Kidney tubule cell (primary cell): ENCODE measurements at regions not wholly inside any gene's neighbourhood (a gene's known extent, or its start where the extent isn't known, plus 50 kb on each side); places are given as distances from the start of the nearest gene placed in this dataset.

Experiments
- DNase-seq: peaks from one replicate; pipeline ENCODE4 v3.0.0-alpha.2; 2018; ENCODE audit warnings: low spot score

- DNase-seq = no peak
These were observed 316.8 kb upstream of the POU3F3 start for GRCh38 chr2:104537116-104537515.

DNA sequence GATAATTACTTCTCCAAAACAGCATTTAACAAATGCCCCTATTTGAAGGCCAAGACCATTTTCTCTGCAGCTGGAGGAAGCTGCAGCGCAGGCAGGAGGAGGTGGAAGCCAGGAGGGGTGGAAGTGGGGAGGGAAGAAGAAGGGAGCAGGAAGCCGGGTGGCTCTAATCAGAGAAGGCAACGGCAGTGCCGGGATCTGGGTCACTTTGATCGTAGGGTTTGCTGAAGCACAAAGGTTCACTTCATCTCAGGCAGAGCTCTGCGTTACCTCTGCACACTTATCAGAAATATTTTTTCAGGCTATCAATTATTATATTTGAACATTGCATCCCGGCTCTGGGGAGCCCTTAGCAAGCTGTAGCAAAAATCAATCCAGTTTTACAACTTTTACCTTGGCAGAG is 315.8 kb upstream of the POU3F3 start:
- no peak for DNase-seq

DNA sequence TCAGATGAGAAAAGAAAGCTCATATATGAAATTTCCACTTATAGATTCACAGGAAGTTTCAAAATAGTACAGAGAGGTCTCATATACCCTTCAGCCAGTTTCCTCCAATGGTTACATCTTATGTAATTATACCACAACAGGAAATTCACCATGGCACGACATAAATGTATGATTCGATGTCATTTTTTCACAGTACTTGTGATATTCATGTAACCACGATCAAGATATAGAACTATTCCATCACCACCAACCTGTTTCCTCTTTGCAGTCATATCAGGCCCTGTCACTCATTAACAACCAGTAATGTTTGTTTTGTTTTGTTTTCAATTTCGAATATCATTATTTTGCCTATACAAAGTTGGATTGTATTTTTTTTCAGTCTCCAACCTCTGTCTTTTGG is 314.3 kb upstream of the POU3F3 start:
- DNase-seq = no peak

GRCh38 chr2:104545055-104545454 is 308.9 kb upstream of the POU3F3 start:
- DNase-seq = no peak

DNA sequence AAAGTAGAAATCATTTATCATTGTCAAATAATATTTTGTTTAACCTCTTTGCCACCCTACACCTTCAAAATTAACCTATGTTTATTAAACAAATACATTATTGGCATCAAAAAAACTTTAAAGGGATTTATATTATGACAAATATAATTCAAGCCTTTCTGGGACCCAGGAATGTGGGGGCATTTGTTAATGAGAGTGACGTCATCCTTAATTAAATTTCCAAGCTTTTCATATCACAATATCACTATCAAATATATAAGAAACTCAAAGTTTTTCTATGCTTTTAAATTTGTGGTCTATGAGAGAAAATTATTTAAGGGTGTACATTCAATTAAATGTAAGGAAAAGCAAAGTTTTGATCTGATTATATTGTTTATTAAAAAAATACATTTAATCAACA is 307.4 kb upstream of the POU3F3 start:
- DNase-seq = no peak

- DNase-seq = no peak
These were observed 306.7 kb upstream of the POU3F3 start for GRCh38 chr2:104547221-104547620.

DNA sequence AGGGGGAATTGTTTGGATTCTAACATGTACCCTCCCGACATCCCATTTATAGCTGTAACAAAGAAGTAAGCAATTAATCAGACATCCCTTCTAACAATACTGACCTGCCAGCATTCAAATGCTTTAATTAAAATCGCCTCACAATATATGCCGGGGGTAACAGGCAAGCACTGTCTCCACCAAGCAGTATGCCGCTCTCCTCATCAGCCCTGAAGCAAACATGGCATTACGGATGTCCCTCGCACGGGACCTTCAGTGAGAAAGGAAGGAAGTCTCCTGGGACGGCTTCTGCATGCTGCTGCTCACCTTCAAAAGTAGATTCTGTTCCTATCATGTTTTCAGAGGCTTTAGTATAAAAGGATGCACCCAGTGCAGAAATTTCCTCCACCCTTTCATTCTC is 292.7 kb upstream of the POU3F3 start:
- no peak for DNase-seq

- DNase-seq = no peak
These were observed 291.4 kb upstream of the POU3F3 start for GRCh38 chr2:104562537-104562936.

GRCh38 chr2:104563398-104563996 is 290.4 kb upstream of the POU3F3 start:
- DNase-seq = no peak

DNA sequence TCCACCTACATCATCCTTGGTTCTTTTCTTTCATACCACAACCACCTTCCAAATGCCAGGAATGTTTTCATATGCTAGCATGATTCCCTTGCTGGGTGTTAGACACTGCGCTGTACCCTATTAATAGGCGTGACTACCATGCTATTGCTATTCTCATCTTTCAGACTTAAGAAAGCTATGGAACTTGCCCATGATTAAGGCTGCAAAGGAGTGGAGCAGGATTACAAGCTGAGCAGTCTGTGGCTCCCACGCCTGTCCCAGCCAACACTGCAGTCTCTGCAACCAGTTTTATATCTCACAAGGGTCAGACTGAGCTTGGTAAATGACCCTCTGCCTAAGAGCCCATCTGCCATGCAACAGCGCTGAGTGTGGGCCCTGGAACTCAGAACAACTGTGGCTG is 285.7 kb upstream of the POU3F3 start:
- DNase-seq = no peak

DNA sequence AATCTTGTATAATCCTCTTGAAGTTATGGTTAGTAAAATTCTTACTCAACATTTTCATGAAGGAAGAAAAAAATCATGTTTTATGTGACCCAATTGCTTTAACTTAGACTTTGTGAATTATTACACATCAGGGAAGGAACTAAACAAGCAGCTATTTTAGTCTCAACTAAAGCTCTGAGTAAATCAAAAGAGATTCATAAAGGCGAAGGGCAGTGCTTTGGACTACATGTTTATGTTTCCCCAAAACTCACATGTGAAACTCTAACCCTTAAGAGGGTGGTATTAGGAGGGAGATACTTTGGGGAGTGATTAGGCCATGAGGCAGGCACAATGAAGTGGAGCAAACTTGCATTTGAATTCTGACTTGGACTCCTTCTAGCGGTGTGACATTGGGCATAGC is 283.7 kb upstream of the POU3F3 start:
- no peak for DNase-seq

- DNase-seq = no peak
These were observed 281.1 kb upstream of the POU3F3 start for GRCh38 chr2:104572834-104573233.

DNA sequence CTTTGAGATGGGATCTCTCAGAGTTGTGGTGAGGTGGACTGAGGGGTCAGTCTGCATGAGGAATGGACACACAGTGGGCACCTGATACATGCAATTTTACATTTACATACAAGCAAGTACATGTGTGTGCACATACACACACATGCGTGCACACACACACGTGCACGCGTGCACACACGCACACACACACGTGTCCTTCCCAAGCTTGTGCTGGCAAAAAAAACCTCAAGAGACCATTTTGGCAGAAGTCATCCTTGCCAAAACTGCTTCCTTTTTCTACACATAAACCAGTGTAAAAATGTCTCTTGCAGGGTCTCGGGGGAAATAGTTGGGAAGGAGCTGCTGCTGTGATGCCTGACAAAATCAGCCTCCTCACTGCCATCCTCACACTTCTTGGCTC is 279.5 kb upstream of the POU3F3 start:
- DNase-seq = no peak

DNA sequence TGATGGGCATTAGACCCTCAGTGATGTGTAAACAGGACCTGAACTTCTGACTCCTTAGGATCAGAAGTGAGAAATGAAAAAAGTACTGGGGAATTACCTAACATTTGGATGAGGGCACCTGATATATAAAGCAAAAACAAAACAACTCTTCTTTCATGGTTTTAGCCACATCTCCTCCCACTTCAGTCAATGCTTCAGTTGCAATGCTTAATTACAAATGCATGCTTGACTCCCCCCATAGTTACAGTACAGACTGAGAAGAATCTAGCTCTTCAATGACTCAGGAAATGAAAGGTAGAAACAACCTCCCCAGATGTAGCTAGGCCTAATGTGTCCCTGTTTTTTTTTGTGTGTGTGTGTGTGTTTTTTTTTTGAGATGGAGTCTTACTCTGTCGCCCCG is 276.8 kb upstream of the POU3F3 start:
- no peak for DNase-seq

- no peak for DNase-seq
These were observed 271.4 kb upstream of the POU3F3 start for GRCh38 chr2:104582471-104582870.

- no peak for DNase-seq
These were observed 270.1 kb upstream of the POU3F3 start for GRCh38 chr2:104583811-104584210.

DNA sequence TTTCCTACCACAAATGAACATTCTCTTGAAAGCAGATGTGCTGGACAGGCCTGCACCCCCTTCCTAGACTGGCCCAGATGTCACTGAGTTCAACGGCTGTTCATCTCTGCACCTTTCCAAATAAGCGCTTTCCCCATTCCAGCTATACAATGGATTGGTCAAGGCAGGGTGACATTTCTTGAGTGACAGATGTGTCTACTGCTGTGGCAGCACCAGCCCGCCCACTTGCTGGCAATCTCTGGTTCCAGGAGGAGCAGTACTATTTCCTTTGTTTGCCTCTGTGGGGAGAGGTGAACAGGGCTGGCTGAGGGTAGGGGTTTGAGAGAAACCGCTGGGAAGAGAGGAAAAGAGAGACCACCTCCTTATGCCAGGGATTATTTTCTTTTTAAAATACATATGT is 269.5 kb upstream of the POU3F3 start:
- DNase-seq = no peak

DNA sequence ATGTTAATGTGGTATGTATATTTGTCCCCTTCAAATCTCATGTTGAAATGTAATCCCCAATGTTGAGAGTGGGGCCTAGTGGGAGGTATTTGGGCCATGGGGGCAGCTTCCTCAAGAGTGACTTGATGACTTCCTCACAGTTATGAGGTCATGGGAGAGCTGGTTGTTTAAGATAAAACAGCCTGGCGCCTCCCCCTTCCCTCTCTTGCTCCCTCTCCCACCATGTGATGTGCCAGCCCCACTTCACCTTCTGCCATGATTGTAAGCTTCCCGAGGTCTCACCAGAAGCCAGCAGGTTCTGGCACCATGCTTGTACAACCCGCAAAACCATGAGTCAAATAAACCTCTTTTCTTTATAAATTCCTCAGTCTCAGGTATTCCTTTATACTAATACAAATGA is 258.3 kb upstream of the POU3F3 start:
- no peak for DNase-seq

GRCh38 chr2:104597942-104598341 is 256.0 kb upstream of the POU3F3 start:
- DNase-seq = peak; percentile 21

DNA sequence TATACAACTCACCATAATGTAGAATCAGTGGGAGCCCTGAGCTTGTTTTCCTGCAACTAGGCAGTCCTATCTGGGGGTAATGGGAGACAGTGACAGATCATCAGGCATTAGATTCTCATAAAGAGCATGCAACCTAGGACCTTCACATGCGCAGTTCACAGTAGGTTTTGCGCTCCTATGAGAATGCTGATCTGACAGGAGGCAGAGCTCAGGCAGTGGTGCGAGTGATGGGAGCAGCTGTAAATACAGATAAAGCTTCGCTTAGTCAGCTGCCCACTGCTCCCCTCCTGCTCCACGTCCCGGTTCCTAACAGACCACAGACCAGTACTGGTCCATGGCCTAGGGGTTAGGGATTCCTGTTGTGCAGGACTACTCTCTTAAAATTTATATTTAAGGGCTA is 255.3 kb upstream of the POU3F3 start:
- no peak for DNase-seq

DNA sequence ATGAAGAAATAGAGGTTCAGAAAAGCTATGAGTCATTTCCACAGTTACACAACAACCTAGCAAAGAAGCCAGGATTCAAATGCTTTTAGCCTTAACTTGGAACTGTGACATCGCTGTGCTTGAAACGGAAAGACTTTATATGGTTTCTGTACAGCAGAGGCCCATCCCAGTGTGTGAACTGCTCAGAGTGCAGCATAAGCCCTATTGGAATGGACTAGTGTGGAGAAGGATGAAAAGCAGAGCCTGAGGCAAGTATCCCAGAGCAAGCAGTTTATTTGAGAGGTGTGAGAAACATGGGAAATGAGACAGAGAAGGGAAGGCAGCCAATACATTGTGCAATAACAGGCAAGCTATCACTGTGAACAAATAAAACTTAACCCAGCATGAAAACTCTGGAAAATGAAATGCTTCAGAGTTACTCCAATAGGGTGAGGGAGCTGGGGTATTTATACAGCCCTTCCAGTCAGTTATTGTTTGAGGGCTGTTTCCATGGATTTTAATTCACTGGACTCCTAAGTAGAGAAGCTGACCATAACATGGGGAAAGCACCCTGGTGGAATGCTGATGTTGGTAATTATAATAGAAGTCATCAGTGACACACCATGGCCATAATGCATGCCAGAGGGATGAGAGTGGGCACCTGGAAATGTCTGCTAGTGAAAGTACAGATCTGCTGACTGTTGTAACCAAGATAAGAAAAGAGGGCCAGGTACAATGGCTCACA is 254.0 kb upstream of the POU3F3 start:
- peak; percentile 95 for DNase-seq

DNA sequence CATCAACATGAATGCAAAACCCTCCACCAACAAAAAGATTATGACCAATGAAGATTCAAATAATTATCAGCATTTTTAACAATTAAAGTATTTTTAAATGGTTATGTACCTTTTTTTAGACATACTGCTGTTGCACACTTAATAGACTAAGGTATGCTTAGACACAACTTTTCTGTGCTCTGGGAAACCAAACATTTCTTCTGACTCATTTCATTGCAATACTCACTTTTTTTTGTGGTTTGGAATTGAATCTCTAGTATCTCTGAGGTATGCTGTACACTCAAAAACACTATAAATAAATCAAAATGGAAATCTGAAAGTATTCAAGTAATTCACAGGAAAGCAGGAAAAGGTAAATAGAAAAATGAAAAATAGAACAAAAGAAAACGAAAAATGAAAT is 247.9 kb upstream of the POU3F3 start:
- DNase-seq = peak; percentile 26

DNA sequence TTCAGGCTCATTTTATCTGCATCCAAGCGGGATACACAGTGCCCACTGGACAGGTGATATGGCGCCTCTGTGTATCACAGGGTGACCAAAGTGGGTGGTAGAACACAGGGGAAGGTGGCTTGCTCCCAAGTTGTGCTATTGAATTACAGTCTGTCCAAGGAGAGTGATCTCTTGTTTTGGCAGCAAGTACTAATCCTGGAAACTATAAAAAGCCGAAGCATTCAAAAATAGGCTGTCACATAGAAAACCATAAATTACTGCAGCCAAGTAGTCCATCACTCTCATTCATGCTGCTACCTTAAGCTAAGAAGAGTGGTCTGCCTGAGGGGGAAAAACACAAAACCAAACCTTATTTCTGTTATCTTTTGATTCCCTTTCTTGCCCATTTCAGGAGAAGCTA is 237.1 kb upstream of the POU3F3 start:
- DNase-seq = no peak

DNA sequence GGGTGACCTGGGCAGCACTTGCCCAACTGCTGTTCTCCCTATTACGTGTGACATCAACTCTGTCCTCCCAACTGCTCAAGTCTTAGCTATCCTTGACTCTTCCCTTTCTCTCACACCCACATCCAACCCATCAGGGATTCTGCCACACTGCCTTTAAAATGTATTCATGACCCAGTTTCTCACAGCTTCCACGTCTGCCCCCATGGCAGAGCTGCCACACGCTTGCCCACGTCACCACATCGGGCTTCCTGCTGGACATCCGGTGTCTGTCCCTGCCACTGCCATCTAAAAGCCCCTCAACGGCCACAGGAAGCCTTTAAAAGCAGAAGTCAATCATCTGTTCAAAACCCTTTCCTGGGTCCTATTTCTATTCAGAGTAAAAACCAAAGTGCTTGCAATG is 233.1 kb upstream of the POU3F3 start:
- no peak for DNase-seq
